ENCODE measurements at regions not wholly inside any gene's neighbourhood (a gene's known extent, or its start where the extent isn't known, plus 50 kb on each side); places are given as distances from the start of the nearest gene placed in this dataset.
A peak's percentile ranks its signal among the peaks of the same experiment; 100 is the strongest.

DNA sequence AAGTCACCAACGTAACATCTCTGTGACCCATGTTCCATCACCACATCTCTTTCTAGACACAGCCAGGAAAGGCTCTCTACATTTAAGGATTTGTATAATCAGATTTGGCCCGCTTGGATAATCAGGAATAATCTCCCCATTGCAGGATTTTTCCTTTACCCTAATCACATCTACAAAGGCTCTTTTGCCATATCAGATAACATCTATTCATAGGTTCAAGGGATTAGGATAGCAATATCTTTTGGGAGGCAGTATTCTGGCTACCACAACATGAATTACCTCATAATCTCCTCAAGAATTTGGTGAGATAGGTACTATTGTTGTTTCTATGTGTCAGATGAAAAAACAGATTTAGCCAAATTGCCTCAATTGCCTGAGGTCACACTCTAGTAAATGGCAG is 142.8 kb upstream of the UBASH3B start:
- Mint-ChIP-seq H3K27me3 (no peaks in the 10 kb centered on the region), H3K36me3 (no peaks in the 10 kb centered on the region), H3K9me3 (no peaks in the 10 kb centered on the region), H3K4me1 (no peaks in the 10 kb centered on the region), H3K4me3 (no peak overlapping the region), H3K27ac (no peak overlapping the region)
- no peak for ATAC-seq (ENCODE audit: low read depth)
- POLR2A ChIA-PET = no interaction called here
- no peak for DNase-seq

DNA sequence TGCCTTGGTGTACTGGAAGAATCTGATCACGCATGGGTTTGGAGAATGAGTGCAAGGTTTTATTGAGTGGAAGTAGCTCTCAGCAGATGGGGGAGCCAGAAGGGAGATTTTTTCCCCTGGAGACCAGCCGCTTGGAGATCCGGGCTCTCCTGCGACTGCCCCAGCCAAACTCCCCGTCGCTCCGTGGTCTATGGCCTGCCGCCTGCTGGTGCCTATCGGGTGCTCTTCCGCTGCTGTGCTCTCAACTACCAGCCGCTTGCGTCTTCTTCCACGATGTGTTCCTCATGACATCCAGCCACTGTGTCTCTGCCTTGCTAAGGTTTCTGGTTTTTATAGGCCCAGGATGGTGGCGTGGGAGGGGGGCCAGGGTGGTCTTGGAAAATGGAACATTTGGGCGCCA is 145.6 kb upstream of the UBASH3B start:
- H3K27ac Mint-ChIP-seq = no peak overlapping the region
- ATAC-seq (ENCODE audit: low read depth) (no peak), DNase-seq (no peak)
- peaks cover 3% of the 10 kb centered on the region for H3K27me3 Mint-ChIP-seq
- H3K9me3 Mint-ChIP-seq = no peaks in the 10 kb centered on the region
- no peak overlapping the region for H3K4me3 Mint-ChIP-seq
- H3K36me3 Mint-ChIP-seq = no peaks in the 10 kb centered on the region
- POLR2A ChIA-PET = no interaction called here
- no peaks in the 10 kb centered on the region for H3K4me1 Mint-ChIP-seq

DNA sequence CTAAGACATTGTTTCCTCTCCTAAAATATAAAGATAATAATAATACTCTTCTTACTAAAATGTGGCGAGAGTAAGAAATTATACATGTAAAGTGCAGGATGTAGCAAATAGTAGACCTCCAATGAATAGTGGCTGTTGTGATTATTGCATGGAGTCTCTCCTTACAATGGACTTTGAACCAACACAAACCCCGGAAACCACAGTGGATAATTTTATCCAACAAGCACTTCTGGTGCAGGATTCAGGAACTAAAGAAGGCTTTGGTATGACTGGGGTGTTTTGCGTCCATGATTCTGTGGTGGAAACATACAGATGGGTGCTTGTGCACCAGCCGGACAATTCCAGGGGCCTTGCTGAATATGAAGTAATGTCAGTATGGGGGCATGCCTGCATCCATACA is 146.4 kb upstream of the UBASH3B start:
- DNase-seq = no peak
- Mint-ChIP-seq H3K36me3 (no peaks in the 10 kb centered on the region), H3K4me1 (no peaks in the 10 kb centered on the region), H3K27me3 (peaks cover 7% of the 10 kb centered on the region), H3K9me3 (no peaks in the 10 kb centered on the region), H3K27ac (no peak overlapping the region), H3K4me3 (no peak overlapping the region)
- POLR2A ChIA-PET = no interaction called here
- no peak for ATAC-seq (ENCODE audit: low read depth)

DNA sequence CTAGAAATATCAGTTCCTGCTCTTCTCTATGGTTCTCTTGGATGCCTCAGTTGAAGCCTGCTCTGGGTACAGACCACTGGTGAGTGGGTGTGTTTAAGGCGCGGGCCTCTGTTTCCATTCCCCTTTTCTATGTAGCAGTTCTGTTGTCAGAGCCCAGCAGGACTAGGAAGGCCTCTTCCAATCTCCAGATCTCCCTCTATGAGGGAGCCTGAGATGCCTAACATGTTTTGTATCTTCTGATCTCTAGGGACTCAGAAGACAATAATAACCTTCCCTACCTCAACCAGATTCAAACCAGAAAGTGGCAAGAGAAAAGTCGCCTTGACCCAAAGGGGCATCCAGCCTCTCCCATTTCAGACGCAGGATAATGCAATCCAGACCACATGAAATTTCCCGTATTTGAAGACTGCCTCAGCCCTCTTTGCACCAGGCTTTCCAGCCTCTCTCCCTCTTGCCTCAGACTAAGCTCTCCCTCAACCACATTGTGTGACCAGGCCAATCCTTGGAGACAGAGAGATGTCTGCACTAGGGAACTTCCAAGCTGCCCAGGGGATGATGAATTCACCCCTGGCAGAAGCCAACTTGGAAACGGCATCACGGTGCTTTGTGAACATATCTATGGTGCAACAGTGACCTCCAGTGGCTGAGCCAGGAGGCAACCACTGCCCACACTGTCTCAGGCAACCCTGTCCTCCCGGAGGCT is 150.1 kb upstream of the UBASH3B start:
- POLR2A ChIA-PET = interaction anchor here (0.6 kb wide), 1 partner anchor 815 kb away, joined by 4 read pairs; no protein-coding TSS in a partner anchor
- no peaks in the 10 kb centered on the region for H3K9me3 Mint-ChIP-seq
- ATAC-seq (ENCODE audit: low read depth) (peak; percentile 56), DNase-seq (peak; percentile 42)
- no peaks in the 10 kb centered on the region for H3K4me1 Mint-ChIP-seq
- peaks cover 11% of the 10 kb centered on the region for H3K27me3 Mint-ChIP-seq
- no peaks in the 10 kb centered on the region for H3K36me3 Mint-ChIP-seq
- no peak overlapping the region for H3K27ac Mint-ChIP-seq
- H3K4me3 Mint-ChIP-seq = no peak overlapping the region

DNA sequence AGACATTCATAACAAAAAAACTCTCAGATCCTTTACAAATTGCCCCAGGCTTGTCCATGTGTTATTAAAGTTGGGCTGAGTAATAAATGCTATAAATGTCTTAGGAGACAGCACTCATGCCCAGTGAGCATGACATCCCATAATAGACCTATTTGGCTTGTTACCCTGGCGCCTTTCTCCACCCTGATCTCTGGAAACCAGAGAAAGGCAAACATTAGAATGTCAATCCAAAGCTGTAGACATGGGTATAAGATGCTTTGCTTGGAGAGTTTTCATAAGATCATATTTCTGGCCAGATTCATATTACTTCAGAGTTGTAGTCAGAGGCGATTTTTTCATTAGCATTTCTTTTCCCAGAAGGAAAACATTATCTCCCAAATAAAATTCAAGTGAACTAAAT is 161.3 kb upstream of the UBASH3B start:
- H3K4me3 Mint-ChIP-seq = no peak overlapping the region
- peaks cover 3% of the 10 kb centered on the region for H3K4me1 Mint-ChIP-seq
- no peak for DNase-seq
- no peak for ATAC-seq (ENCODE audit: low read depth)
- H3K9me3 Mint-ChIP-seq = no peaks in the 10 kb centered on the region
- no peaks in the 10 kb centered on the region for H3K36me3 Mint-ChIP-seq
- POLR2A ChIA-PET = no interaction called here
- H3K27me3 Mint-ChIP-seq = peaks cover 12% of the 10 kb centered on the region
- no peak overlapping the region for H3K27ac Mint-ChIP-seq

DNA sequence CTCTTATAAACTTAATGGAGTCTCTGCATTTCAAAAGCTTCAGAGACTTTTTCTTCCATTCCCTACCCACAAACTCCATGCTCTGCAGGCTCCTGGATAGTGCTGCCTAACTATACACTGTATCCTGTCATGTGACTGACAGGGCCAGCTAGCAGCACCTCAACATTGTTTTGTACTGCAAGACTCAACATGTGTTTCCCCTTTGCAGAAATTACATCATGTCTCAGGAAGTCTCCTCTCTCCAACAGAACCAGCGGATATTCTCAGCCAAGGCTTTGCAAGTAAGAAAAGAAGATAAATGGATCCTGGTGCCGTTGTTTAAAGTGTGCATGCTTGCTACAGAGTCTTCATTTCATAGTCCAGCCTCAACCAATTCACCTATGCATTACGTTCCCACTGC is 164.0 kb upstream of the UBASH3B start:
- DNase-seq = no peak
- no peaks in the 10 kb centered on the region for H3K36me3 Mint-ChIP-seq
- POLR2A ChIA-PET = no interaction called here
- peaks cover 3% of the 10 kb centered on the region for H3K4me1 Mint-ChIP-seq
- ATAC-seq (ENCODE audit: low read depth) = no peak
- H3K4me3 Mint-ChIP-seq = no peak overlapping the region
- H3K27me3 Mint-ChIP-seq = peaks cover 17% of the 10 kb centered on the region
- no peaks in the 10 kb centered on the region for H3K9me3 Mint-ChIP-seq
- H3K27ac Mint-ChIP-seq = no peak overlapping the region

DNA sequence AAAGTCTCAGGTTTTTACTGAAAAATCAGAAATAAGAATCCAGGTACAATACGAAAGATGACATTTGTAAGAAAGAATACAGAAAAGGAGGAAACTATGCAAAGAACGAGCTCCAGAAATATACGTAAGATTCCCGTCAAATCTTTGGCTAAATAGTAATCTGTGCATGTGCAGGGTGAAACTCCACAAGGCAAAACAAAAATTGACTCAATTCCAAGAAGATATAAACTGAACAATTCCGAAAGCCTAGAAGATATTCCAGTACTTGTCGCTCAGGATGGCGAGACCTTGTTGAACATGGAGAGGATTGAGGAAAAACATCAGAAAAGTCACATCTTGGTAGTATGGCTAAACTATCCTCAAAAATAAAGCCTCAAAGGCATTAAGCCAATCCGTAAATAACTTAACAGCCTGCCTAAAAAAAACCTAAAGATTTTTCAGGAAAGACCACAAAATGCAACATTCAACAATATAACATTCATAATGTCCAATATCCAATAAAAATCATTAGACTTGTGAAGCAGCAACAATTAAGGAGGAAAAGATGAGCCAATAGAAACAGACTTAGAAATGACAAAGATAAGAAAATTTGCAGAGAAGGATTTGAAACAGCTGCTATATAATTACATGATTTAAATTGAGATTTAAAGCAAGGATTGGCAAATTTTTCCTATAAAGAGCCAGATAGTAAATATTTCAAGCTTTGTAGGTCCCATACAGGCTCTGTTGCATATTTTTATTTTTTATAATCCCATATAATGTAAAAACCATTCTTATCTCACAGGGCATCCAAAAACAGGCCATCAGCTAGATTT is 166.4 kb upstream of the UBASH3B start:
- DNase-seq (no peak), ATAC-seq (ENCODE audit: low read depth) (no peak)
- H3K36me3 Mint-ChIP-seq = no peaks in the 10 kb centered on the region
- POLR2A ChIA-PET = no interaction called here
- peaks cover 3% of the 10 kb centered on the region for H3K4me1 Mint-ChIP-seq
- H3K27me3 Mint-ChIP-seq = peaks cover 24% of the 10 kb centered on the region
- H3K9me3 Mint-ChIP-seq = no peaks in the 10 kb centered on the region
- H3K27ac Mint-ChIP-seq = no peak overlapping the region
- no peak overlapping the region for H3K4me3 Mint-ChIP-seq

DNA sequence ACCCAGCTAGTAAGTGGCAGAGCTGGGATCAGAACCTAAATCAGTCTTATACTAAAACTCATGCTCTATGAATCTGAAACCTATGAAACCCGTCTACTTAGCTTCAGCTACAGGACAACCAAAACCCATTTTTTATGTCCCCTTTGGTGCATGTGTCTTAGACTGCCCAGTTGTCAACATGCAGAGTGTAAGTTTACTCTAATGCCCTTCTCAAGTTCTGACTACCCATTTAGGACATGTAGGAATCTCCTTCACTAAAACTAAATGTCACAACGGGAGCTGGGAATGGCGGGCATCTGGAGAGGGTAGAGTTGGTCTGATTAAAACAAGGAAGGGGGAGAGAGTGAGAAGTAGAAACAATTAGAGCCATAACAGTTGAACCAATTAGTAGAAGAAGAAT is 167.9 kb upstream of the UBASH3B start:
- Mint-ChIP-seq H3K36me3 (no peaks in the 10 kb centered on the region), H3K9me3 (peaks cover 8% of the 10 kb centered on the region), H3K4me1 (peaks cover 3% of the 10 kb centered on the region), H3K27me3 (peaks cover 26% of the 10 kb centered on the region), H3K27ac (no peak overlapping the region), H3K4me3 (no peak overlapping the region)
- ATAC-seq (ENCODE audit: low read depth) (no peak), DNase-seq (no peak)
- POLR2A ChIA-PET = no interaction called here

DNA sequence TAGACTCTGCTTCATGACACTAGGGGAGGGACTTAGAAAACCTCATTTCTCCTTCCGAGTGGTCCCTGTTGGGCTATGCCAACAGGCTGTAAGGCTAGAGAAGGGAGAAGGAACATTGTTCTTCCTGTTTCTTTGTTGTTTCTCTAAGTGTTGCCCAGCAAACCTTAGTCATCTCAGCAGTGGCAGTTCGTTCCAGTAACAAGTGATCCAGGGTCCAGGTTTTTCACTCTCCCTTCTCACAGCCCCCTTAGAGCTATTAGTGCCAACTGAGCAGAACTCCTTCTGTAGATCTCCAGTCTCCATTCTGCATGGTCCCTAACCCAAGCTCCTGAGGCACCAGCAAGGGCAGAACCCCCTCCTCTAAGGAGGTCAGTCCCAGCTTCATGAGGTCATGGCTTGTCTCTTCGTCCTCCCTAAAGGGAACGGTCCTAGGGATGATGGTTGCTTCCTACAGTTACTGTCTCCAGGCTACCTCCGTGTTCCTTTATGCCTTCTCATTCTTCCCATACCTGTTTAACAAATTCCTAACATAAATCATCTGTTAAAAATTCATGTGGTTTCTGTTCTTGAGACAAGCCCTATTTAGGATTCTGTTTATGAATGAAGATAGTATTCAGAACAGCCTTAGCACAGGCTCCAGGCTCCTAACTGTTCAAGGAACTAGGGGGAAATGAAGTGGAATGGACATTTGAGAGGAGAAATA is 168.6 kb upstream of the UBASH3B start:
- Mint-ChIP-seq H3K27me3 (peaks cover 22% of the 10 kb centered on the region), H3K9me3 (peaks cover 10% of the 10 kb centered on the region), H3K36me3 (no peaks in the 10 kb centered on the region), H3K27ac (no peak overlapping the region), H3K4me1 (peaks cover 3% of the 10 kb centered on the region), H3K4me3 (no peak overlapping the region)
- ATAC-seq (ENCODE audit: low read depth) = no peak
- POLR2A ChIA-PET = no interaction called here
- no peak for DNase-seq

DNA sequence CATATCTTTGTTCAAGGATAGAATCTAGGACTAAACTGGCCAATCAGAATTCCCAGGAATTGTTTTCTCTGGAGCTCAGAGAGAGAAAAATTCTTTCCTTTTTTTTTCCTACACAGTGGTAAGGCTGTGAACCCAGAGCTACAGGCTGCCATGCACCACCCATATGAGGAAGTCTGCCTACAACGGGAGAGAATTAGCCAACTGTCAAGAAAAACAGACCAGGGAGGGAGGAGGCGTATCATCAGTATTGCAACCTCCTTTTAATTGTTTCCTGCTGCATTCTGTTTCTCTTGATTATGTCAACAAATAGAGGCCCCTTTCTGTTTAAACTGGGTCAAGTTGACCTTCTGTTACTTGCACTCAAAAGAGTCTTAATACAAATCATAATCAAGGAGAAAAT is 176.5 kb upstream of the UBASH3B start:
- Mint-ChIP-seq H3K4me3 (no peak overlapping the region), H3K27ac (no peak overlapping the region), H3K36me3 (no peaks in the 10 kb centered on the region), H3K27me3 (peaks cover 9% of the 10 kb centered on the region), H3K4me1 (no peaks in the 10 kb centered on the region), H3K9me3 (peaks cover 10% of the 10 kb centered on the region)
- ATAC-seq (ENCODE audit: low read depth) (no peak), DNase-seq (no peak)
- POLR2A ChIA-PET = no interaction called here

DNA sequence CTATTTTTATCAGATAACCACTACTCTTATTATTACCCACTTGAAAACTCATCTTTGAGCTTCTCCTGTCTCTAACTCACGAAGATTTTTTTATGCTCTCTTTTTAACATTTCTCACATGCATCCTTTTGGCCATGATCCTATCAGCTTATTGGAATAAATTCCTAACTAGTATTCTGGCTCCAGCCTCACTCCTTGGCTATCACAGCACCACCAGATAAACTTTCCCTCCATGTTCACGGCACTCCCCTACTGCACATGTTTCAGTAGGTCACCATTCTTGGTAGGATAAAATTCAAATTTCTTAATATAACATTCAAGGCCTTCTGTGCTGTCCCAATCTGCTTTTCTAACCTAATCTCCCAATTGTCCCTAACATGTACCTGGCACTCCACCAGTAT is 186.6 kb upstream of the UBASH3B start:
- POLR2A ChIA-PET = no interaction called here
- no peak for DNase-seq
- ATAC-seq (ENCODE audit: low read depth) = no peak
- H3K9me3 Mint-ChIP-seq = no peaks in the 10 kb centered on the region
- no peaks in the 10 kb centered on the region for H3K4me1 Mint-ChIP-seq
- H3K27ac Mint-ChIP-seq = no peak overlapping the region
- no peak overlapping the region for H3K4me3 Mint-ChIP-seq
- peaks cover 3% of the 10 kb centered on the region for H3K27me3 Mint-ChIP-seq
- no peaks in the 10 kb centered on the region for H3K36me3 Mint-ChIP-seq

DNA sequence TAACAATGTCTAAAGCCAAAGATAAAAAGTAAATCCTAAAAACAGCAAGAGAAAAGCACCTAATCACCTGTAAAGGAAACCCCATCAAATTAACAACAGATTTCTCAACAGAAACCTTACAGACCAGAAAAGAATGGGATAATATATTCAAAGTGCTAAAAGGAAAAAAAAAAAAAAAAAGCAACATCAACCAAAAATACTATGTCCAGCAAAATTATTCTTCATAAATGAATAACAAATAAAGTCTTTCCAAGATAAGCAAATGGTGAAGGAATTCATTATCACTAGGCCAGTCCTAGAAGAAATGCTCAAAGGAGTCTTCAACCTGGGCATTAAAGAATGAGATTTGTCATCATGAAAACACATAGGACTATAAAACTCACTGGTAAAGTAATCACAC is 192.0 kb upstream of the UBASH3B start:
- no peak for DNase-seq
- Mint-ChIP-seq H3K4me1 (no peaks in the 10 kb centered on the region), H3K4me3 (no peak overlapping the region), H3K27ac (no peak overlapping the region), H3K36me3 (no peaks in the 10 kb centered on the region), H3K27me3 (peaks cover 5% of the 10 kb centered on the region), H3K9me3 (no peaks in the 10 kb centered on the region)
- ATAC-seq (ENCODE audit: low read depth) = no peak
- POLR2A ChIA-PET = no interaction called here

DNA sequence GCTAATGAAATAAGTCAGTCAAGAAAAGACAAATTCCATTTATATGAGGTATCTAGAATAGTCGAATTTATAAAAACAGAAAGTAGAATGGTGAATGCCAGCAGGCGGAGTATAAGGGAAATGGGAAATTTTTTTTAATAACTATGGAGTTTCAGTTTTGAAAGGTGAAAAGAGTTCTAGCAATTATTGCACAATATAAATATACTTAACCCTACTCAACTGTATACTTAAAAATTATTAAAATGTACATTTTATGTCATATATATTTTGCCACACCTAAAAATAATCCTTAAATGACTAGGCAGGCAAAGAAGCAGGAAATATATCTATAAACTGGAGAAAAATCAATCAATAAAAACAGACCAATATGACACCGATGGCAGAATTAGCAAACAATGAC is 196.5 kb upstream of the UBASH3B start:
- POLR2A ChIA-PET = no interaction called here

DNA sequence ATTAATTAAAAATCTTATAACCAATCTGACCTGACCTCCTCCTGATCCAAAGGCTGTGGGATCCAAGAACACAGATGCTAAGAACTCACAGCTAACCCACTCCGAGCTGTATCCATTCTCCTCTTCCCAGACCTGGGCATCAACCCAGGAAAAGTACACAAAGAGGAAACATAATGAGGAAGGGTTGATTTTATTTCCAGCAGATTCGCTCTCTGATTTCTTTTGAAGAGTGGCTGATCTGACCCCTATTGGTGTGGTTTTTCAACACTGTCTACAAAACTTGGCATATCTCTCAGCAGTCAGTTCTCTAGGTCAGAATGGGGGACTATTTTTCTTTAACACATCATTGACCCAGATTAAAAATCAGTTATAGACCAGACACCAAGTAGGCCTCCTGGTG is 201.9 kb upstream of the UBASH3B start:
- H3K4me3 Mint-ChIP-seq = no peak overlapping the region
- no peaks in the 10 kb centered on the region for H3K27me3 Mint-ChIP-seq
- no peak overlapping the region for H3K27ac Mint-ChIP-seq
- no peaks in the 10 kb centered on the region for H3K36me3 Mint-ChIP-seq
- peaks cover 1% of the 10 kb centered on the region for H3K9me3 Mint-ChIP-seq
- no peak for ATAC-seq (ENCODE audit: low read depth)
- POLR2A ChIA-PET = no interaction called here
- DNase-seq = no peak
- no peaks in the 10 kb centered on the region for H3K4me1 Mint-ChIP-seq

More for the DNA sequence above, 196.5 kb upstream of the UBASH3B start:
- DNase-seq (no peak), ATAC-seq (ENCODE audit: low read depth) (no peak)
- Mint-ChIP-seq H3K27me3 (peaks cover 3% of the 10 kb centered on the region), H3K36me3 (no peaks in the 10 kb centered on the region), H3K4me1 (no peaks in the 10 kb centered on the region), H3K27ac (no peak overlapping the region), H3K4me3 (no peak overlapping the region), H3K9me3 (peaks cover 1% of the 10 kb centered on the region)
